ENCODE measurements at regions not wholly inside any gene's neighbourhood (a gene's known extent, or its start where the extent isn't known, plus 50 kb on each side); places are given as distances from the start of the nearest gene placed in this dataset.

GRCh38 chr6:149267513-149268043, 49.9 kb upstream of the TAB2 start:
- TF ChIP-seq CTCF (IDR thresholded peaks at IDR 0.05; ENCODE audit: low read length) (no peak), EZH2 (IDR thresholded peaks at IDR 0.05; ENCODE audit: borderline replicate concordance, low read length) (no peak)
